ENCODE measurements at regions not wholly inside any gene's neighbourhood (a gene's known extent, or its start where the extent isn't known, plus 50 kb on each side); places are given as distances from the start of the nearest gene placed in this dataset.

DNA sequence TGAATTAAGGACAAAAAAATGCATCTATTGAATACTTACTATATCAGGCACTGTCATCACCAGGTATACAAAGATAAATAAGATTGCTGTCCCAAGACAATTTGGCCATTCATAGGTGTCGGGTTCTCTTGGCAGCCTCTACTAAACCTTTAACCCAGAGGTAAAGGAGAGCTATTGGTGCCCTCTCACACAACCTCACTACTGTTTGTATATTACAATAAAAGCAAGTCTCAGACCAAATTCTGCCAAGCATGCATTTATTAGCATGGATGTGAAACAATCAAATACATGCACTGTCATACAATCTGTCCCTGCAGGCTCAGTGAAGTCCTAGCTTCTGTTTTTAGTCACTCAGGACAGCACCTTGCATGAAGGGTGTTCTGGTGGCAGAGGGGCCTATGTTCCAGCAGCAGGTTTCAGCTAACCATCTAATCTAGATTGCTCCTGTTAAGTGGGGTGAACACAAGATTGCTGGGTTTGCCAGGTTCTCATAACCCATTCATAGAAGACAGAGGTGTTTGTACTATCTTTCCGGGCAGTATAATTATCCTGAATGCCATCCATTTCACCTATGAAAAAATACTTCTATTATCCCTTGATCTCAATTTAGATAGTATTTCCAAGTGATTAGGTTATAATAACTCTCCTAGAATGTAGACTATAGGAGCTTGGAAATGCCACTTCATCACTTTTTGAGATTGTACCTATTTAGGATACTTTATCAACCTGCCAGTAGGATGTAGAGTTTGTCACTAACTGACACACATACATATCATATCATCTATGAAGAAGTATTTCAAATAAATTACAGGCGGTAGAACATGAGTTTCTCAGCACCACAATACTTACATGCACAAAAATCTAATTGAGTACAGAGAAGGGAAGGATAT lies 254.0 kb upstream of the KRR1 start:
- no peak for DNase-seq
- Histone ChIP-seq H3K27ac (no peak overlapping the region), H3K27me3 (replicated peaks) (no peaks in the 10 kb centered on the region), H3K4me3 (ENCODE audit: low read depth, low read length) (no peak overlapping the region), H3K36me3 (replicated peaks) (no peaks in the 10 kb centered on the region)
- in situ Hi-C loops (cut with HindIII; ENCODE audit: low pct_ligation_motif_present, low sequenced_read_pairs): no loop called here
- TF ChIP-seq, protein P1, sequence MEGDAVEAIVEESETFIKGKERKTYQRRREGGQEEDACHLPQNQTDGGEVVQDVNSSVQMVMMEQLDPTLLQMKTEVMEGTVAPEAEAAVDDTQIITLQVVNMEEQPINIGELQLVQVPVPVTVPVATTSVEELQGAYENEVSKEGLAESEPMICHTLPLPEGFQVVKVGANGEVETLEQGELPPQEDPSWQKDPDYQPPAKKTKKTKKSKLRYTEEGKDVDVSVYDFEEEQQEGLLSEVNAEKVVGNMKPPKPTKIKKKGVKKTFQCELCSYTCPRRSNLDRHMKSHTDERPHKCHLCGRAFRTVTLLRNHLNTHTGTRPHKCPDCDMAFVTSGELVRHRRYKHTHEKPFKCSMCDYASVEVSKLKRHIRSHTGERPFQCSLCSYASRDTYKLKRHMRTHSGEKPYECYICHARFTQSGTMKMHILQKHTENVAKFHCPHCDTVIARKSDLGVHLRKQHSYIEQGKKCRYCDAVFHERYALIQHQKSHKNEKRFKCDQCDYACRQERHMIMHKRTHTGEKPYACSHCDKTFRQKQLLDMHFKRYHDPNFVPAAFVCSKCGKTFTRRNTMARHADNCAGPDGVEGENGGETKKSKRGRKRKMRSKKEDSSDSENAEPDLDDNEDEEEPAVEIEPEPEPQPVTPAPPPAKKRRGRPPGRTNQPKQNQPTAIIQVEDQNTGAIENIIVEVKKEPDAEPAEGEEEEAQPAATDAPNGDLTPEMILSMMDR (IDR thresholded peaks at IDR 0.05; ENCODE audit: low read depth, low read length, missing control alignments): no peak

DNA sequence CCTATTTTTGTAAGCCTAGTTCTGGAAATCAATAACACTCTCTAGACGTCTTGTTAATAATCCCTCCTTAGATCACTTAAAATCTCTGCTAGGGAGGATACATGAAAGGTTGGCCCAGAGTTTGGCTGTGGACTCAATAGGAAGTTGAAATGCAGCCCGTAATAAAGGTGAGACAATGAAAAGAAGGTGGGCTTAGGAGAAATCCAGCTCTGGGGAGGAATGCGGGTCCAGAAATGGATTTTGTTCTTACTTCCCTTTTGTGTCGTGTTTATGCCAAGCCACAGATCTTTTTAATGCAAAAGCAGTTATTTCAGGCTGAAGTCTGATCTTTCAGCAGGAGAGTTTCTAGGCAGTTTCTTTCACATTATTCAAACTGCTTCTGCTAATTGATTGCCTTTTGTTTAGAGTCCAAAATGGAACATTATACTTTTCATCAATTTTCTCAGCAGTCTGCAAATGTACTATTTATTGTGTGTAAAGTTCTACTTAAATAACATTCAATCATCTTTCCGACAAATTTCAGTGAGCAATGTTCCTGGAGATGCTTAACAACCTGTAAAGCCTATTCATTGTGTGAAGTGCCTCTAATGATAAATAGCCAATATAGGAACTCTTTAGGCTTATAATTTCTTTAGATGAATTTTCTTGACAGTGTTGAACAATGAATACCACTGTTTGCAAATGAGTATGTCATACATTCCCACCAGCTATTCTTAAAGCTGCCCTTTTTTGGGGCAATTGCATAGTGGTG lies 252.9 kb upstream of the KRR1 start:
- Histone ChIP-seq H3K27me3 (replicated peaks) (no peaks in the 10 kb centered on the region), H3K4me3 (ENCODE audit: low read depth, low read length) (no peak overlapping the region), H3K27ac (no peak overlapping the region), H3K36me3 (replicated peaks) (no peaks in the 10 kb centered on the region)
- in situ Hi-C loops (cut with HindIII; ENCODE audit: low pct_ligation_motif_present, low sequenced_read_pairs): no loop called here
- no peak for DNase-seq
- TF ChIP-seq, protein P1 (IDR thresholded peaks at IDR 0.05; ENCODE audit: low read depth, low read length, missing control alignments): no peak

DNA sequence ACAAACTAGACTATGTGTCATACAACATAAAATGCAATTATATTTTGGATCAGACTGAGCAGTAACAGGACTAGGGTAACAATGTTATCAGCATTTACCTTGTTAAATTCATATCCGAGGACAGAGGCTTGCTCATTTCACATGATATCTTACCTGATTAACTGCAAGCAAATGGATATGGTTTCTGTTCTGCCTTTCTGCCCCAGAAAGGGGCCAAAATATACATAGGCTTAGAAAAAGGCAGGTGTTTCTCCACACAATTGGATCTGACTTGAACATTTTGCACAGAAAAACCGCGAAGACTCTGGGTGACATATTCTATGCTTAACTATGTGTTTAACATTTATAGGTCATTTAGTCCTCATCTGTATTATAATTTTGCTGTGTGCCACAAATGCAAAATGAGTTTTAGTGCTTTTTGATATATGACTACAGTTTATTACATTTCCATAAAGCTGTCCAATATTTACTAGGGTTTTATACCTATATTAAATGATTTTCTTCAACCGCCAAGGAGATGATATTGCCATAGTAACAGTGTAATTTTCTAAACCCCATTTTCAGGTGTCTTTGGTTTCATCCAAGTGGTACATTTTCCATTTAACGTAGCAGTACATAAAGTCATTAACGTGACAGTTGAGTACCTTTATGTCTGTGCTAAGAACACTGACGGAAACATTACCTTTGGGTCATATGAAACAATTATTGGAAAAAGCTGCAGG lies 249.3 kb upstream of the KRR1 start:
- TF ChIP-seq, protein P1 (IDR thresholded peaks at IDR 0.05; ENCODE audit: low read depth, low read length, missing control alignments): no peak
- no peak overlapping the region for H3K4me3 ChIP-seq (ENCODE audit: low read depth, low read length)
- in situ Hi-C loops (cut with HindIII; ENCODE audit: low pct_ligation_motif_present, low sequenced_read_pairs): no loop called here

DNA sequence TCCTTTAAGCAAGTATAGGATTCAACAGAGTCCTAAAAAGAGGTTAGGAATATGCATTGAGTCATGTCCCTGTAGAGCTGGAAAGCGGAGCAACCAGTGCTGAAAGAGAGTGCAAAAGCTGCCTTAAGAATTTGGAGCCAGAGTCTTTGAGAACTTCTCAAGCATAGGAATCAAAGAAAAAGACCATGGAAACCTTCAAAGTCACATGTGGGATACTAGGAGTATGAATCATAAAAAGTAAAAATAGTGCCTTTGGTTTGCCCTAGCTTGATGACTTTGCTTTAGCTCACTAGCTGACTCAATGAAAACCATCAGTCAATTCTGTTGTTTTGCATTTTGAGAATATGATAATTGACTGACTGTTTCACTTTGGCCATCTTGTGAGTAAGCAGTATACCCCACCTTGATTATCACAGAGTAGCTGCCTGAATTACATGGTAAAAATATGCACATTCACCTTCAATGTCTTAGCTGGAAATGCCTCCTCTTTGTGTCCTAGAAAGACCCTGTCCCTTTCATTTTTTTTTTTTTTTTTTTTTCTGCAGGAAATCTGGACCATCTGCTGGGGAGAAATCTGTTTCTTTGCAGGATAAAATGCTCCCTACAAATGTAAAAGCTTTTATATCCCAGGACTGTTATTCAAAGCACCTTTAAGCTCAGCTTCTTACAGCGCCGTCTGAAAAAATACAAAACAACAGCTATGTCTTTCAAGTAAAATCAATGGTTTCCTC lies 248.6 kb upstream of the KRR1 start:
- no peak overlapping the region for H3K4me3 ChIP-seq (ENCODE audit: low read depth, low read length)
- DNase-seq: peak; percentile 67
- in situ Hi-C loops (cut with HindIII; ENCODE audit: low pct_ligation_motif_present, low sequenced_read_pairs): no loop called here
- H3K36me3 ChIP-seq (replicated peaks): no peaks in the 10 kb centered on the region
- peak overlapping the region; percentile 63 for H3K27ac ChIP-seq
- TF ChIP-seq, protein P1 (IDR thresholded peaks at IDR 0.05; ENCODE audit: low read depth, low read length, missing control alignments): no peak
- no peaks in the 10 kb centered on the region for H3K27me3 ChIP-seq (replicated peaks)

More for the DNA sequence above, 249.3 kb upstream of the KRR1 start:
- Histone ChIP-seq H3K27ac (peak overlapping the region; percentile 38), H3K36me3 (replicated peaks) (no peaks in the 10 kb centered on the region), H3K27me3 (replicated peaks) (no peaks in the 10 kb centered on the region)
- no peak for DNase-seq

DNA sequence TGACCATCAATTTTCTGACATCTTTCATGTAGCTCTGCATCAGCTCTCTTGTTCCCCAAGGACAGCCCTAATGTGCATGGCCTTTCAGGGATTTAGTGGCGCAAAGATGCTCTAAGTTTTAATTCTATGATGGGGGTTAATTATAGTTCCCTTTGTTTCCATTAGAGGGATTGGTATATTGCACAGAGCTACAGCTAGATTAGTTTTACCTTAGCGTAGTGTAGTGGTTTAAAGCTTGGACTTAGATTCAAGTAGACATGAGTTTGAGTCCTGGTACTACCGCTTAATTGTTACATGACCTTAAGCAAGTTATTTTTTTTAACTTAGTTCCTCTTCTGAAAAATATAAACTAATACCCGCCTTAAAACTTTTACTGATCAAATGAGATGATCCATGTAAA lies 247.8 kb upstream of the KRR1 start:
- Histone ChIP-seq H3K27ac (peak overlapping the region; percentile 63), H3K4me3 (ENCODE audit: low read depth, low read length) (no peak overlapping the region), H3K36me3 (replicated peaks) (no peaks in the 10 kb centered on the region), H3K27me3 (replicated peaks) (no peaks in the 10 kb centered on the region)
- TF ChIP-seq, protein P1 (IDR thresholded peaks at IDR 0.05; ENCODE audit: low read depth, low read length, missing control alignments): no peak
- no peak for DNase-seq
- in situ Hi-C loops (cut with HindIII; ENCODE audit: low pct_ligation_motif_present, low sequenced_read_pairs): no loop called here
